ENCODE measurements at regions not wholly inside any gene's neighbourhood (a gene's known extent, or its start where the extent isn't known, plus 50 kb on each side); places are given as distances from the start of the nearest gene placed in this dataset.
"Not testable (repeated sequence)": the region's sequence is repeated elsewhere in the genome, so short reads cannot be mapped to it uniquely, and the experiment has no call there.

- H3K4me3 ChIP-seq (replicated peaks; ENCODE audit: insufficient read depth, low read length); H3K27me3 ChIP-seq (ENCODE audit: insufficient read depth, poor library complexity, severe bottlenecking); DNase-seq (ENCODE audit: low read depth in 1 of 2, low spot score in 1 of 2); H3K27ac ChIP-seq (replicated peaks): not testable (repeated sequence)
These were observed 346.0 kb downstream of the CNTNAP3B start for GRCh38 chr9:41783070-41783810.

GRCh38 chr9:41781899-41782298, 347.3 kb downstream of the CNTNAP3B start:
- not testable (repeated sequence) for H3K27ac ChIP-seq (replicated peaks); H3K4me3 ChIP-seq (replicated peaks; ENCODE audit: insufficient read depth, low read length); DNase-seq (ENCODE audit: low read depth in 1 of 2, low spot score in 1 of 2); H3K27me3 ChIP-seq (ENCODE audit: insufficient read depth, poor library complexity, severe bottlenecking)

- H3K4me3 ChIP-seq (replicated peaks; ENCODE audit: insufficient read depth, low read length); DNase-seq (ENCODE audit: low read depth in 1 of 2, low spot score in 1 of 2); H3K27ac ChIP-seq (replicated peaks); H3K27me3 ChIP-seq (ENCODE audit: insufficient read depth, poor library complexity, severe bottlenecking): not testable (repeated sequence)
These were observed 349.3 kb downstream of the CNTNAP3B start for GRCh38 chr9:41779897-41780406.

GRCh38 chr9:41779192-41779591, 350.0 kb downstream of the CNTNAP3B start:
- H3K27ac ChIP-seq (replicated peaks); DNase-seq (ENCODE audit: low read depth in 1 of 2, low spot score in 1 of 2); H3K27me3 ChIP-seq (ENCODE audit: insufficient read depth, poor library complexity, severe bottlenecking); H3K4me3 ChIP-seq (replicated peaks; ENCODE audit: insufficient read depth, low read length): not testable (repeated sequence)

- DNase-seq (ENCODE audit: low read depth in 1 of 2, low spot score in 1 of 2); H3K27ac ChIP-seq (replicated peaks); H3K27me3 ChIP-seq (ENCODE audit: insufficient read depth, poor library complexity, severe bottlenecking); H3K4me3 ChIP-seq (replicated peaks; ENCODE audit: insufficient read depth, low read length): not testable (repeated sequence)
These were observed 350.6 kb downstream of the CNTNAP3B start for GRCh38 chr9:41778535-41779071.

- DNase-seq (ENCODE audit: low read depth in 1 of 2, low spot score in 1 of 2); H3K27ac ChIP-seq (replicated peaks); H3K4me3 ChIP-seq (replicated peaks; ENCODE audit: insufficient read depth, low read length); H3K27me3 ChIP-seq (ENCODE audit: insufficient read depth, poor library complexity, severe bottlenecking): not testable (repeated sequence)
These were observed 351.7 kb downstream of the CNTNAP3B start for GRCh38 chr9:41777536-41777935.

GRCh38 chr9:41772541-41772940, 356.7 kb downstream of the CNTNAP3B start:
- peak in 1 of 2 experiments; percentile 55 for DNase-seq (ENCODE audit: low read depth in 1 of 2, low spot score in 1 of 2)
- H3K27ac ChIP-seq (replicated peaks); H3K27me3 ChIP-seq (ENCODE audit: insufficient read depth, poor library complexity, severe bottlenecking); H3K4me3 ChIP-seq (replicated peaks; ENCODE audit: insufficient read depth, low read length): not testable (repeated sequence)

GRCh38 chr9:41771693-41772092, 357.5 kb downstream of the CNTNAP3B start:
- DNase-seq (ENCODE audit: low read depth in 1 of 2, low spot score in 1 of 2) = peak in 1 of 2 experiments; percentile 32
- not testable (repeated sequence) for H3K27ac ChIP-seq (replicated peaks); H3K4me3 ChIP-seq (replicated peaks; ENCODE audit: insufficient read depth, low read length); H3K27me3 ChIP-seq (ENCODE audit: insufficient read depth, poor library complexity, severe bottlenecking)

GRCh38 chr9:41754822-41755221, 374.4 kb downstream of the CNTNAP3B start:
- DNase-seq (ENCODE audit: low read depth in 1 of 2, low spot score in 1 of 2); H3K27ac ChIP-seq (replicated peaks); H3K27me3 ChIP-seq (ENCODE audit: insufficient read depth, poor library complexity, severe bottlenecking); H3K4me3 ChIP-seq (replicated peaks; ENCODE audit: insufficient read depth, low read length): not testable (repeated sequence)

GRCh38 chr9:41754403-41754802, 374.8 kb downstream of the CNTNAP3B start:
- not testable (repeated sequence) for H3K27me3 ChIP-seq (ENCODE audit: insufficient read depth, poor library complexity, severe bottlenecking); DNase-seq (ENCODE audit: low read depth in 1 of 2, low spot score in 1 of 2); H3K4me3 ChIP-seq (replicated peaks; ENCODE audit: insufficient read depth, low read length); H3K27ac ChIP-seq (replicated peaks)

- H3K4me3 ChIP-seq (replicated peaks; ENCODE audit: insufficient read depth, low read length); H3K27ac ChIP-seq (replicated peaks); H3K27me3 ChIP-seq (ENCODE audit: insufficient read depth, poor library complexity, severe bottlenecking); DNase-seq (ENCODE audit: low read depth in 1 of 2, low spot score in 1 of 2): not testable (repeated sequence)
These were observed 387.3 kb downstream of the CNTNAP3B start for GRCh38 chr9:41741897-41742296.

GRCh38 chr9:41741173-41741572, 388.1 kb downstream of the CNTNAP3B start:
- not testable (repeated sequence) for H3K27ac ChIP-seq (replicated peaks); DNase-seq (ENCODE audit: low read depth in 1 of 2, low spot score in 1 of 2); H3K27me3 ChIP-seq (ENCODE audit: insufficient read depth, poor library complexity, severe bottlenecking); H3K4me3 ChIP-seq (replicated peaks; ENCODE audit: insufficient read depth, low read length)

GRCh38 chr9:41738681-41739080, 390.5 kb downstream of the CNTNAP3B start:
- not testable (repeated sequence) for H3K27ac ChIP-seq (replicated peaks); H3K4me3 ChIP-seq (replicated peaks; ENCODE audit: insufficient read depth, low read length); H3K27me3 ChIP-seq (ENCODE audit: insufficient read depth, poor library complexity, severe bottlenecking); DNase-seq (ENCODE audit: low read depth in 1 of 2, low spot score in 1 of 2)

GRCh38 chr9:41699190-41699589, 430.0 kb downstream of the CNTNAP3B start:
- H3K27ac ChIP-seq (replicated peaks); DNase-seq (ENCODE audit: low read depth in 1 of 2, low spot score in 1 of 2); H3K27me3 ChIP-seq (ENCODE audit: insufficient read depth, poor library complexity, severe bottlenecking); H3K4me3 ChIP-seq (replicated peaks; ENCODE audit: insufficient read depth, low read length): not testable (repeated sequence)

- H3K27me3 ChIP-seq (ENCODE audit: insufficient read depth, poor library complexity, severe bottlenecking); H3K4me3 ChIP-seq (replicated peaks; ENCODE audit: insufficient read depth, low read length); DNase-seq (ENCODE audit: low read depth in 1 of 2, low spot score in 1 of 2); H3K27ac ChIP-seq (replicated peaks): not testable (repeated sequence)
These were observed 432.1 kb downstream of the CNTNAP3B start for GRCh38 chr9:41697080-41697479.
